Activated CD4-positive, alpha-beta T cell treated with anti-CD3 and anti-CD28 coated beads, Interleukin-2, amount 50 U/mL, for 48 hours (primary cell): ENCODE measurements at regions not wholly inside any gene's neighbourhood (a gene's known extent, or its start where the extent isn't known, plus 50 kb on each side); places are given as distances from the start of the nearest gene placed in this dataset.
"Not testable (repeated sequence)": the region's sequence is repeated elsewhere in the genome, so short reads cannot be mapped to it uniquely, and the experiment has no call there.

Experiments
- DNase-seq, 2 experiments: peaks; one replicate each; pipeline ENCODE4 v3.0.0-alpha.2; 2020

GRCh38 chr13:62510906-62511655 is 1095.4 kb upstream of the PCDH20 start:
- no peak for DNase-seq

- DNase-seq = no peak
These were observed 1086.9 kb upstream of the PCDH20 start for GRCh38 chr13:62502588-62502987.

- DNase-seq = no peak
These were observed 1074.1 kb upstream of the PCDH20 start for GRCh38 chr13:62489731-62490130.

GRCh38 chr13:62483774-62484173 is 1068.1 kb upstream of the PCDH20 start:
- DNase-seq = no peak

- no peak for DNase-seq
These were observed 1066.7 kb upstream of the PCDH20 start for GRCh38 chr13:62482351-62482750.

GRCh38 chr13:62473944-62474237 is 1058.2 kb upstream of the PCDH20 start:
- DNase-seq = no peak

GRCh38 chr13:62473190-62473943 is 1057.7 kb upstream of the PCDH20 start:
- DNase-seq = no peak

GRCh38 chr13:62453761-62454160 is 1038.1 kb upstream of the PCDH20 start:
- no peak for DNase-seq

- no peak for DNase-seq
These were observed 1035.1 kb upstream of the PCDH20 start for GRCh38 chr13:62450759-62451158.

- DNase-seq = not testable (repeated sequence)
These were observed 1032.2 kb upstream of the PCDH20 start for GRCh38 chr13:62447771-62448382.

GRCh38 chr13:62444805-62445204 is 1029.2 kb upstream of the PCDH20 start:
- DNase-seq = no peak

GRCh38 chr13:62434081-62434480 is 1018.4 kb upstream of the PCDH20 start:
- DNase-seq = no peak

- no peak for DNase-seq
These were observed 1018.0 kb upstream of the PCDH20 start for GRCh38 chr13:62433660-62434059.

GRCh38 chr13:62432906-62433305 is 1017.3 kb upstream of the PCDH20 start:
- DNase-seq = no peak

- no peak for DNase-seq
These were observed 1016.6 kb upstream of the PCDH20 start for GRCh38 chr13:62432295-62432694.

GRCh38 chr13:62431852-62432251 is 1016.2 kb upstream of the PCDH20 start:
- DNase-seq = no peak

- no peak for DNase-seq
These were observed 1003.2 kb upstream of the PCDH20 start for GRCh38 chr13:62418872-62419271.

- no peak for DNase-seq
These were observed 1002.7 kb upstream of the PCDH20 start for GRCh38 chr13:62418376-62418775.

GRCh38 chr13:62407871-62408270 is 992.2 kb upstream of the PCDH20 start:
- no peak for DNase-seq

- no peak for DNase-seq
These were observed 972.9 kb upstream of the PCDH20 start for GRCh38 chr13:62388515-62388914.

- DNase-seq = no peak
These were observed 972.0 kb upstream of the PCDH20 start for GRCh38 chr13:62387647-62388046.

GRCh38 chr13:62379241-62379640 is 963.6 kb upstream of the PCDH20 start:
- DNase-seq = not testable (repeated sequence)

- no peak for DNase-seq
These were observed 962.2 kb upstream of the PCDH20 start for GRCh38 chr13:62377838-62378237.

GRCh38 chr13:62375653-62376052 is 960.0 kb upstream of the PCDH20 start:
- DNase-seq = no peak
